CD14-positive monocyte (primary cell): ENCODE measurements at regions not wholly inside any gene's neighbourhood (a gene's known extent, or its start where the extent isn't known, plus 50 kb on each side); places are given as distances from the start of the nearest gene placed in this dataset.
A peak's percentile ranks its signal among the peaks of the same experiment; 100 is the strongest.
"Not testable (repeated sequence)": the region's sequence is repeated elsewhere in the genome, so short reads cannot be mapped to it uniquely, and the experiment has no call there.

Source experiments
- DNase-seq, 3 donors: peaks; one replicate each; pipeline ENCODE4 v3.0.0-alpha.2; 2011 to 2022
- H2AFZ ChIP-seq: 2 replicates; pipeline ENCODE4 v1.6.0; 2012; ENCODE audit warnings: mild to moderate bottlenecking, low read depth, low read length, inconsistent platforms; ENCODE audit not compliant: insufficient read depth, poor library complexity, severe bottlenecking
- H3K27ac ChIP-seq, 2 donors: 1 replicate in 1 of 2; 2 replicates in 1 of 2; pipeline ENCODE4 v1.5.1; 2012 to 2013; ENCODE audit warnings: low read length in 2 of 2, control low read depth in 1 of 2, inconsistent platforms in 1 of 2, low read depth in 1 of 2, mild to moderate bottlenecking in 1 of 2
- H3K27me3 ChIP-seq, 2 donors: one replicate each; pipeline versions ENCODE4 v1.6.0 to v1.6.1; 2011 to 2013; ENCODE audit warnings: low read length in 2 of 2; ENCODE audit not compliant: control insufficient read depth in 2 of 2, insufficient read depth in 2 of 2
- H3K36me3 ChIP-seq, 2 donors: replicated peaks in 1 of 2; 1 replicate in 1 of 2; 2 replicates in 1 of 2; pipeline versions ENCODE4 v1.5.1 to v1.6.1; 2012 to 2013; ENCODE audit warnings: low read length in 2 of 2, control low read depth in 1 of 2, inconsistent platforms in 1 of 2, mild to moderate bottlenecking in 1 of 2; ENCODE audit not compliant: insufficient read depth in 2 of 2, control insufficient read depth in 1 of 2
- H3K4me1 ChIP-seq, 2 donors: 1 replicate in 1 of 2; 2 replicates in 1 of 2; pipeline versions ENCODE4 v1.5.1 to v1.6.1; 2012 to 2013; ENCODE audit warnings: low read length in 2 of 2, control low read depth in 1 of 2, inconsistent platforms in 1 of 2, mild to moderate bottlenecking in 1 of 2, moderate library complexity in 1 of 2; ENCODE audit not compliant: insufficient read depth in 2 of 2, control insufficient read depth in 1 of 2
- H3K4me2 ChIP-seq: replicated peaks from 2 replicates; pipeline ENCODE3; 2012; ENCODE audit warnings: low read length, moderate library complexity, mild to moderate bottlenecking; ENCODE audit not compliant: poor library complexity, severe bottlenecking; ENCODE audit errors: extremely low read depth
- H3K4me3 ChIP-seq, 3 experiments: fragments of 200-600 bp in 1 of 3; sonication (generic) in 1 of 3; replicated peaks in 1 of 3; 1 replicate in 2 of 3; 2 replicates in 1 of 3; pipeline ENCODE4 v1.5.1; 2011 to 2013; ENCODE audit warnings: low read length in 3 of 3, mild to moderate bottlenecking in 3 of 3, control low read depth in 2 of 3, low read depth in 2 of 3, inconsistent platforms in 1 of 3, moderate library complexity in 1 of 3
- H3K79me2 ChIP-seq: 2 replicates; pipeline ENCODE4 v1.6.0; 2012; ENCODE audit warnings: mild to moderate bottlenecking, control low read depth, inconsistent platforms, low read length, moderate library complexity; ENCODE audit not compliant: insufficient read depth
- H3K9ac ChIP-seq: 2 replicates; pipeline ENCODE4 v1.6.0; 2017; ENCODE audit warnings: low read length, mild to moderate bottlenecking; ENCODE audit not compliant: insufficient read depth, poor library complexity, severe bottlenecking
- H3K9me3 ChIP-seq, 2 donors: replicated peaks in 1 of 2; 1 replicate in 1 of 2; 2 replicates in 1 of 2; pipeline versions ENCODE4 v1.5.1 to v1.6.1; 2012 to 2013; ENCODE audit warnings: low read length in 2 of 2, control low read depth in 1 of 2; ENCODE audit not compliant: control insufficient read depth in 1 of 2, insufficient read depth in 1 of 2
- H4K20me1 ChIP-seq: 2 replicates; pipeline ENCODE4 v1.6.0; 2012; ENCODE audit warnings: mild to moderate bottlenecking, low read length, control low read depth, moderate library complexity; ENCODE audit not compliant: insufficient read depth
- H3K27ac Mint-ChIP-seq, 7 donors: one replicate each; pipeline ENCODE4 v1.8.0; 2020; ENCODE audit warnings: mild to moderate bottlenecking in 7 of 7, mixed read lengths in 7 of 7, moderate library complexity in 6 of 7, inconsistent platforms in 2 of 7
- H3K27me3 Mint-ChIP-seq, 3 donors: one replicate each; pipeline ENCODE4 v1.8.0; 2021 to 2022; ENCODE audit warnings: low read depth in 3 of 3, mild to moderate bottlenecking in 3 of 3, mixed read lengths in 3 of 3, moderate library complexity in 3 of 3, inconsistent platforms in 1 of 3
- H3K36me3 Mint-ChIP-seq, 2 donors: one replicate each; pipeline ENCODE4 v1.8.0; 2020; ENCODE audit warnings: mixed read lengths in 2 of 2, inconsistent platforms in 1 of 2, mild to moderate bottlenecking in 1 of 2
- H3K4me1 Mint-ChIP-seq: one replicate; pipeline ENCODE4 v1.8.0; 2020; ENCODE audit warnings: mild to moderate bottlenecking, mixed read lengths
- H3K4me3 Mint-ChIP-seq, 2 donors: one replicate each; pipeline ENCODE4 v1.8.0; 2020; ENCODE audit warnings: mild to moderate bottlenecking in 2 of 2, mixed read lengths in 2 of 2, moderate library complexity in 1 of 2
- H3K9me3 Mint-ChIP-seq, 7 donors: one replicate each; pipeline ENCODE4 v1.8.0; 2020 to 2022; ENCODE audit warnings: mixed read lengths in 7 of 7, mild to moderate bottlenecking in 6 of 7, moderate library complexity in 6 of 7, inconsistent platforms in 2 of 7
- CTCF ChIP-seq: fragments of 200-600 bp; IDR thresholded peaks from one replicate; pipeline ENCODE4 v1.8.0; 2022; ENCODE audit warnings: antibody characterized with exemption, mild to moderate bottlenecking
- WGBS: methylation state at CpG from one replicate; pipeline ENCODE4 v1.1.5; 2013; ENCODE audit warnings: missing lambda C conversion rate; ENCODE audit not compliant: insufficient coverage; 5-methylcytosine and 5-hydroxymethylcytosine counted together
- intact Hi-C, 2 donors: fragments of 100-400 bp; cut with micrococcal nuclease; formaldehyde crosslinking; loops; one replicate each; pipeline versions ENCODE4 v1.15.0 to v1.15.1; 2023

- peak overlapping the region; percentile 51 for H2AFZ ChIP-seq
- H3K27ac Mint-ChIP-seq = peak overlapping the region in 2 of 7 donors; percentile 8 to 57
- H4K20me1 ChIP-seq = no peaks in the 10 kb centered on the region
- peaks cover 10 to 11% of the 10 kb centered on the region in 2 donors for H3K4me1 ChIP-seq
- peaks cover 13% of the 10 kb centered on the region for H3K4me1 Mint-ChIP-seq
- H3K27me3 ChIP-seq = no peaks in the 10 kb centered on the region
- H3K79me2 ChIP-seq = no peaks in the 10 kb centered on the region
- H3K27ac ChIP-seq = peak overlapping the region in 1 of 2 donors; percentile 23
- no peaks in the 10 kb centered on the region for H3K36me3 Mint-ChIP-seq
- no peaks in the 10 kb centered on the region for H3K36me3 ChIP-seq
- no CpG with 5 or more reads among the region's 3 CpGs for WGBS
- H3K9me3 ChIP-seq = no peaks in the 10 kb centered on the region
- no peak overlapping the region for H3K9ac ChIP-seq
- peak overlapping the region; percentile 5 for H3K4me2 ChIP-seq
- intact Hi-C loops = no loop called here
- H3K4me3 ChIP-seq = no peak overlapping the region
- H3K27me3 Mint-ChIP-seq = peaks cover 0 to 6% (median 3%) of the 10 kb centered on the region in 3 donors
- no peak overlapping the region for H3K4me3 Mint-ChIP-seq
- no peak for TF ChIP-seq CTCF
- DNase-seq = peak in 1 of 3 donors; percentile 19
- peaks cover 0 to 4% (median 0%) of the 10 kb centered on the region in 7 donors for H3K9me3 Mint-ChIP-seq
Observed at GRCh38 chr5:17413691-17414090, 84.3 kb upstream of the TAF11L2 start.

GRCh38 chr5:17415321-17415758, 82.7 kb upstream of the TAF11L2 start:
- H3K27ac ChIP-seq = no peak overlapping the region
- intact Hi-C loops = no loop called here
- Mint-ChIP-seq H3K4me3 (no peak overlapping the region), H3K4me1 (peaks cover 13% of the 10 kb centered on the region), H3K36me3 (no peaks in the 10 kb centered on the region), H3K9me3 (peaks cover 0 to 5% (median 0%) of the 10 kb centered on the region in 7 donors), H3K27me3 (peaks cover 3 to 6% (median 3%) of the 10 kb centered on the region in 3 donors), H3K27ac (no peak overlapping the region)
- no peaks in the 10 kb centered on the region for H3K36me3 ChIP-seq
- H3K9ac ChIP-seq = no peak overlapping the region
- no peaks in the 10 kb centered on the region for H3K79me2 ChIP-seq
- no peaks in the 10 kb centered on the region for H3K9me3 ChIP-seq
- H3K4me1 ChIP-seq = peaks cover 10 to 11% of the 10 kb centered on the region in 2 donors
- no peaks in the 10 kb centered on the region for H3K27me3 ChIP-seq
- TF ChIP-seq CTCF = no peak
- no peak overlapping the region for H3K4me3 ChIP-seq
- no peak for DNase-seq
- H2AFZ ChIP-seq = no peak overlapping the region
- no peak overlapping the region for H3K4me2 ChIP-seq
- no peaks in the 10 kb centered on the region for H4K20me1 ChIP-seq
- WGBS = 98% methylated on average over 11 of the region's 13 CpGs

GRCh38 chr5:17416374-17416773, 81.7 kb upstream of the TAF11L2 start:
- H3K4me2 ChIP-seq, H3K4me3 ChIP-seq, H2AFZ ChIP-seq, H3K27ac Mint-ChIP-seq, intact Hi-C loops, H3K27me3 ChIP-seq, H3K9me3 Mint-ChIP-seq, H3K36me3 ChIP-seq, H3K9ac ChIP-seq, DNase-seq, H3K27ac ChIP-seq, H3K9me3 ChIP-seq, H3K4me3 Mint-ChIP-seq, H4K20me1 ChIP-seq, H3K27me3 Mint-ChIP-seq, H3K36me3 Mint-ChIP-seq, H3K79me2 ChIP-seq: not testable (repeated sequence)
- no CpG with 5 or more reads among the region's 4 CpGs for WGBS
- H3K4me1 Mint-ChIP-seq = peaks cover 12% of the 10 kb centered on the region
- H3K4me1 ChIP-seq = peaks cover 10 to 11% of the 10 kb centered on the region in 2 donors
